OCI-LY7 (cell line): ENCODE measurements at regions not wholly inside any gene's neighbourhood (a gene's known extent, or its start where the extent isn't known, plus 50 kb on each side); places are given as distances from the start of the nearest gene placed in this dataset.

Experiments used
- CTCF ChIP-seq: fragments of 200-600 bp; sonication (generic); conservative IDR thresholded peaks from 2 replicates; pipeline ENCODE4 v1.5.1; 2014; ENCODE audit warnings: mild to moderate bottlenecking, antibody characterized with exemption, low read length, moderate library complexity, mixed read lengths
- EZH2phosphoT487 ChIP-seq: fragments of 200-600 bp; sonication (generic); IDR thresholded peaks from 2 replicates; pipeline ENCODE4 v1.6.1; 2018; ENCODE audit warnings: low read depth, borderline replicate concordance, mild to moderate bottlenecking, mixed run types, antibody characterized with exemption, low read length, moderate library complexity, mixed read lengths

- TF ChIP-seq CTCF (no peak), EZH2phosphoT487 (no peak)
Observed at GRCh38 chr5:39826051-39826450, 401.3 kb upstream of the DAB2 start.
